GM23338 (cell line): ENCODE measurements at regions not wholly inside any gene's neighbourhood (a gene's known extent, or its start where the extent isn't known, plus 50 kb on each side); places are given as distances from the start of the nearest gene placed in this dataset.

Source experiments
- ATAC-seq: fragments of 200-7000 bp; cut with Tn5 transposase; 3 replicates; pipeline ENCODE4 v1.9.1; 2020
- DNase-seq: peaks from one replicate; pipeline ENCODE4 v3.0.0-alpha.2; 2015; ENCODE audit warnings: low spot score
- H2AFZ ChIP-seq: fragments of 200-600 bp; sonication (generic); 2 replicates; pipeline ENCODE4 v1.8.0; 2016; ENCODE audit warnings: antibody characterized with exemption, mild to moderate bottlenecking, moderate library complexity
- H3F3A ChIP-seq: fragments of 200-600 bp; sonication (generic); replicated peaks from 2 replicates; pipeline ENCODE4 v1.8.0; 2017; ENCODE audit warnings: antibody characterized with exemption, mixed run types, low read depth
- H3K27ac ChIP-seq: fragments of 200-600 bp; sonication (generic); 2 replicates; pipeline ENCODE4 v1.6.1; 2016; ENCODE audit warnings: low read depth
- H3K27me3 ChIP-seq: fragments of 200-600 bp; sonication (generic); 2 replicates; pipeline ENCODE4 v1.8.0; 2016; ENCODE audit warnings: mild to moderate bottlenecking, mixed run types, moderate library complexity; ENCODE audit not compliant: insufficient read depth
- H3K36me3 ChIP-seq: fragments of 200-600 bp; sonication (generic); 2 replicates; pipeline ENCODE4 v1.8.0; 2016; ENCODE audit warnings: mild to moderate bottlenecking; ENCODE audit not compliant: insufficient read depth
- H3K4me1 ChIP-seq: fragments of 200-600 bp; sonication (generic); 2 replicates; pipeline ENCODE4 v1.8.0; 2016; ENCODE audit warnings: mild to moderate bottlenecking, moderate library complexity; ENCODE audit not compliant: insufficient read depth
- H3K4me2 ChIP-seq: fragments of 200-600 bp; sonication (generic); 2 replicates; pipeline ENCODE4 v1.7.1; 2017; ENCODE audit warnings: mixed run types
- H3K4me3 ChIP-seq: fragments of 200-600 bp; sonication (generic); 2 replicates; pipeline ENCODE4 v1.6.1; 2016; ENCODE audit warnings: mixed run types
- H3K79me2 ChIP-seq: fragments of 200-600 bp; sonication (generic); replicated peaks from 2 replicates; pipeline ENCODE4 v1.8.0; 2017; ENCODE audit warnings: mild to moderate bottlenecking; ENCODE audit not compliant: insufficient read depth
- H3K9me2 ChIP-seq: fragments of 200-600 bp; sonication (generic); 2 replicates; pipeline ENCODE4 v1.8.0; 2017; ENCODE audit not compliant: insufficient read depth
- H4K20me1 ChIP-seq: fragments of 200-600 bp; sonication (generic); replicated peaks from 2 replicates; pipeline ENCODE4 v1.8.0; 2017; ENCODE audit warnings: mild to moderate bottlenecking; ENCODE audit not compliant: insufficient read depth
- H3K27ac Mint-ChIP-seq: 2 replicates; pipeline ENCODE4 v1.8.0; 2020; ENCODE audit warnings: inconsistent platforms, mild to moderate bottlenecking, moderate library complexity, mixed read lengths
- H3K27me3 Mint-ChIP-seq: 3 replicates; pipeline ENCODE4 v1.8.0; 2022; ENCODE audit warnings: low read depth, mild to moderate bottlenecking, moderate library complexity, mixed read lengths, inconsistent platforms; ENCODE audit not compliant: insufficient read depth, poor library complexity
- H3K36me3 Mint-ChIP-seq: 3 replicates; pipeline ENCODE4 v1.8.0; 2021; ENCODE audit warnings: low read depth, mild to moderate bottlenecking, inconsistent platforms, moderate library complexity, mixed read lengths
- H3K4me1 Mint-ChIP-seq: 3 replicates; pipeline ENCODE4 v1.8.0; 2020; ENCODE audit warnings: mild to moderate bottlenecking, inconsistent platforms, mixed read lengths
- H3K4me3 Mint-ChIP-seq: 3 replicates; pipeline ENCODE4 v1.8.0; 2021; ENCODE audit warnings: moderate library complexity, mild to moderate bottlenecking, inconsistent platforms, mixed read lengths
- H3K9me3 Mint-ChIP-seq: 3 replicates; pipeline ENCODE4 v1.8.0; 2020; ENCODE audit warnings: moderate library complexity, mild to moderate bottlenecking, inconsistent platforms, mixed read lengths
- CREB1 ChIP-seq: fragments of 250-450 bp; sonication (Bioruptor Pico); IDR thresholded peaks from 2 replicates; pipeline ENCODE4 v1.5.0; 2020; ENCODE audit warnings: low read depth, mild to moderate bottlenecking, moderate library complexity
- EZH2 ChIP-seq: fragments of 200-600 bp; sonication (generic); IDR thresholded peaks from one replicate; pipeline ENCODE4 v1.8.0; 2017; ENCODE audit warnings: antibody characterized with exemption, mild to moderate bottlenecking, low read depth; ENCODE audit not compliant: unreplicated experiment
- EZH2phosphoT487 ChIP-seq: fragments of 200-600 bp; sonication (generic); IDR thresholded peaks from one replicate; pipeline ENCODE4 v1.8.1; 2018; ENCODE audit warnings: antibody characterized with exemption; ENCODE audit not compliant: unreplicated experiment
- JUNB ChIP-seq: IDR thresholded peaks from one replicate; pipeline ENCODE4 v1.6.1; 2016; ENCODE audit warnings: antibody characterized with exemption; ENCODE audit not compliant: unreplicated experiment
- NANOG ChIP-seq: IDR thresholded peaks from 2 replicates; pipeline ENCODE4 v1.6.1; 2016; ENCODE audit warnings: antibody characterized with exemption, borderline replicate concordance
- POLR2AphosphoS5 ChIP-seq: IDR thresholded peaks from 2 replicates; pipeline ENCODE4 v1.6.1; 2016; ENCODE audit warnings: antibody characterized with exemption, low read depth
- STAT1 ChIP-seq: IDR thresholded peaks from one replicate; pipeline ENCODE4 v1.6.1; 2016; ENCODE audit warnings: antibody characterized with exemption; ENCODE audit not compliant: unreplicated experiment
- ZNF114 ChIP-seq: fragments of 250-450 bp; sonication (Bioruptor Pico); IDR thresholded peaks from 2 replicates; pipeline ENCODE4 v1.5.0; 2020; ENCODE audit warnings: mild to moderate bottlenecking, moderate library complexity
- ZNF331 ChIP-seq: fragments of 250-450 bp; sonication (Bioruptor Pico); IDR thresholded peaks from 2 replicates; pipeline ENCODE4 v1.5.0; 2020; ENCODE audit warnings: low read depth, mild to moderate bottlenecking, moderate library complexity
- TF ChIP-seq, protein P1 (sequence below): IDR thresholded peaks from one replicate; pipeline ENCODE4 v1.6.1; 2018; ENCODE audit warnings: antibody characterized with exemption; ENCODE audit not compliant: unreplicated experiment
- TF ChIP-seq, protein P2 (sequence below): fragments of 250-450 bp; sonication (Bioruptor Pico); IDR thresholded peaks from 2 replicates; pipeline ENCODE4 v1.5.0; 2020; ENCODE audit warnings: mild to moderate bottlenecking, moderate library complexity
- TF ChIP-seq, protein P3 (sequence below): IDR thresholded peaks from 2 replicates; pipeline ENCODE4 v1.6.1; 2016; ENCODE audit warnings: antibody characterized with exemption

DNA sequence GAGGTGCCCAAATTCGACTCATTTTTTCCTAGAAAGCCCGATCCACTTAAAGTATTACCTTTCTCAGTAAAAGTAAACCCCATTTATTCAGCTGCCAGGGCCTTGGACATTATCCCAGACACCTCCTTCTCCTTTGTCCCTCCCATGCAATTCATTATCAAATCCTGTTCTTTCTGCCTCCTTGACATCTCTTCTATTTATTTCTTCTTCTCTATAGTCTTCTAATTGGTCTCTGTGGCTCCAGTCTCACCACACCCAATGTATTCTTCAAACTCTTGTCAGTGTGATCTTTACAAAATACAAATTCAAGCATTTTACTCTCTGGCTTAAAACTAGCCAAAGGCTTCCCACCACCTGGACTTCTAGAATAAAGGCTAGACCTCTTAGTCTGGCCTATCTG, 120.3 kb downstream of the IL20RB start:
- Mint-ChIP-seq H3K27me3 (peaks cover 2% of the 10 kb centered on the region), H3K36me3 (no peaks in the 10 kb centered on the region), H3K27ac (no peak overlapping the region), H3K4me3 (no peak overlapping the region), H3K4me1 (peaks cover 6% of the 10 kb centered on the region; the same call in 1 of the 3 replicates), H3K9me3 (no peaks in the 10 kb centered on the region; the same call in 1 of the 3 replicates)
- H3F3A ChIP-seq = no peaks in the 10 kb centered on the region
- no peaks in the 10 kb centered on the region for H3K36me3 ChIP-seq
- no peak overlapping the region for H3K4me2 ChIP-seq
- TF ChIP-seq CREB1 (CRISPR knock-in tag) = no peak
- no peak for TF ChIP-seq ZNF331 (CRISPR knock-in tag)
- no peak for TF ChIP-seq ZNF114
- TF ChIP-seq, protein P1, sequence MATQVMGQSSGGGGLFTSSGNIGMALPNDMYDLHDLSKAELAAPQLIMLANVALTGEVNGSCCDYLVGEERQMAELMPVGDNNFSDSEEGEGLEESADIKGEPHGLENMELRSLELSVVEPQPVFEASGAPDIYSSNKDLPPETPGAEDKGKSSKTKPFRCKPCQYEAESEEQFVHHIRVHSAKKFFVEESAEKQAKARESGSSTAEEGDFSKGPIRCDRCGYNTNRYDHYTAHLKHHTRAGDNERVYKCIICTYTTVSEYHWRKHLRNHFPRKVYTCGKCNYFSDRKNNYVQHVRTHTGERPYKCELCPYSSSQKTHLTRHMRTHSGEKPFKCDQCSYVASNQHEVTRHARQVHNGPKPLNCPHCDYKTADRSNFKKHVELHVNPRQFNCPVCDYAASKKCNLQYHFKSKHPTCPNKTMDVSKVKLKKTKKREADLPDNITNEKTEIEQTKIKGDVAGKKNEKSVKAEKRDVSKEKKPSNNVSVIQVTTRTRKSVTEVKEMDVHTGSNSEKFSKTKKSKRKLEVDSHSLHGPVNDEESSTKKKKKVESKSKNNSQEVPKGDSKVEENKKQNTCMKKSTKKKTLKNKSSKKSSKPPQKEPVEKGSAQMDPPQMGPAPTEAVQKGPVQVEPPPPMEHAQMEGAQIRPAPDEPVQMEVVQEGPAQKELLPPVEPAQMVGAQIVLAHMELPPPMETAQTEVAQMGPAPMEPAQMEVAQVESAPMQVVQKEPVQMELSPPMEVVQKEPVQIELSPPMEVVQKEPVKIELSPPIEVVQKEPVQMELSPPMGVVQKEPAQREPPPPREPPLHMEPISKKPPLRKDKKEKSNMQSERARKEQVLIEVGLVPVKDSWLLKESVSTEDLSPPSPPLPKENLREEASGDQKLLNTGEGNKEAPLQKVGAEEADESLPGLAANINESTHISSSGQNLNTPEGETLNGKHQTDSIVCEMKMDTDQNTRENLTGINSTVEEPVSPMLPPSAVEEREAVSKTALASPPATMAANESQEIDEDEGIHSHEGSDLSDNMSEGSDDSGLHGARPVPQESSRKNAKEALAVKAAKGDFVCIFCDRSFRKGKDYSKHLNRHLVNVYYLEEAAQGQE = no peak
- H3K9me2 ChIP-seq = peaks cover 6% of the 10 kb centered on the region; the same call in 1 of the 2 replicates
- DNase-seq (no peak), ATAC-seq (no peak)
- H3K4me1 ChIP-seq = no peaks in the 10 kb centered on the region
- no peaks in the 10 kb centered on the region for H3K79me2 ChIP-seq
- no peak overlapping the region for H3K4me3 ChIP-seq
- H3K27me3 ChIP-seq = no peaks in the 10 kb centered on the region
- H4K20me1 ChIP-seq = no peaks in the 10 kb centered on the region
- H3K27ac ChIP-seq = no peak overlapping the region
- no peak overlapping the region for H2AFZ ChIP-seq

DNA sequence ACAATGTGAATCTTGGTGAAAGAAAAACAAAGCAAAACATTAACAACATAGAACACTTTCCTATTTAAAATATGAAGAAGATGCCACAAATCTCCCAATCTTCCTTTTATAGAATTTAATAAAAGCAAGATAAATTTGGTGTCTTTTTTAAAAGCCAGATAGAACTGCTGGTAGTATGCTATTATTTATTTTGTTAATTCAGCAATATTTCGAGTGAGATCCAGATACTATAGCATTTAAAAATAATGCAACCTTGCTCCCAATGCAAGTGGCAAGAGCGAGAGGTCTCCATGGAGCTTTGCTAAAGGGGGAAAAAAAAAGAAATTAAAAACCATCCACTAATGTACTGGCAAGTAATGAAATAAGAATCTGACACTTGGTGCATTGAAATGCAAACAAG, 121.8 kb downstream of the IL20RB start:
- no peak overlapping the region for H3K27ac ChIP-seq
- no peaks in the 10 kb centered on the region; the same call in 2 of the 3 replicates for H3K9me3 Mint-ChIP-seq
- no peak overlapping the region for H3K4me3 Mint-ChIP-seq
- no peaks in the 10 kb centered on the region for H3F3A ChIP-seq
- peaks cover 6% of the 10 kb centered on the region; the same call in 1 of the 3 replicates for H3K4me1 Mint-ChIP-seq
- no peak overlapping the region for H3K4me3 ChIP-seq
- no peak overlapping the region for H3K4me2 ChIP-seq
- H2AFZ ChIP-seq = no peak overlapping the region
- H3K36me3 Mint-ChIP-seq = no peaks in the 10 kb centered on the region
- no peaks in the 10 kb centered on the region for H3K36me3 ChIP-seq
- ATAC-seq (no peak), DNase-seq (no peak)
- no peaks in the 10 kb centered on the region for H3K27me3 ChIP-seq
- no peak overlapping the region for H3K27ac Mint-ChIP-seq
- H3K4me1 ChIP-seq = no peaks in the 10 kb centered on the region
- H3K27me3 Mint-ChIP-seq = peaks cover 2% of the 10 kb centered on the region
- H3K79me2 ChIP-seq = no peaks in the 10 kb centered on the region
- H4K20me1 ChIP-seq = no peaks in the 10 kb centered on the region
- 0 out of 2 replicates have a peak, but pooled peaks cover 6% of the 10 kb centered on the region for H3K9me2 ChIP-seq
- TF ChIP-seq NANOG (no peak), EZH2 (no peak), ZNF331 (CRISPR knock-in tag) (no peak), JUNB (no peak), EZH2phosphoT487 (no peak), CREB1 (CRISPR knock-in tag) (no peak), ZNF114 (no peak), POLR2AphosphoS5 (no peak), STAT1 (no peak)
- TF ChIP-seq, protein P2, sequence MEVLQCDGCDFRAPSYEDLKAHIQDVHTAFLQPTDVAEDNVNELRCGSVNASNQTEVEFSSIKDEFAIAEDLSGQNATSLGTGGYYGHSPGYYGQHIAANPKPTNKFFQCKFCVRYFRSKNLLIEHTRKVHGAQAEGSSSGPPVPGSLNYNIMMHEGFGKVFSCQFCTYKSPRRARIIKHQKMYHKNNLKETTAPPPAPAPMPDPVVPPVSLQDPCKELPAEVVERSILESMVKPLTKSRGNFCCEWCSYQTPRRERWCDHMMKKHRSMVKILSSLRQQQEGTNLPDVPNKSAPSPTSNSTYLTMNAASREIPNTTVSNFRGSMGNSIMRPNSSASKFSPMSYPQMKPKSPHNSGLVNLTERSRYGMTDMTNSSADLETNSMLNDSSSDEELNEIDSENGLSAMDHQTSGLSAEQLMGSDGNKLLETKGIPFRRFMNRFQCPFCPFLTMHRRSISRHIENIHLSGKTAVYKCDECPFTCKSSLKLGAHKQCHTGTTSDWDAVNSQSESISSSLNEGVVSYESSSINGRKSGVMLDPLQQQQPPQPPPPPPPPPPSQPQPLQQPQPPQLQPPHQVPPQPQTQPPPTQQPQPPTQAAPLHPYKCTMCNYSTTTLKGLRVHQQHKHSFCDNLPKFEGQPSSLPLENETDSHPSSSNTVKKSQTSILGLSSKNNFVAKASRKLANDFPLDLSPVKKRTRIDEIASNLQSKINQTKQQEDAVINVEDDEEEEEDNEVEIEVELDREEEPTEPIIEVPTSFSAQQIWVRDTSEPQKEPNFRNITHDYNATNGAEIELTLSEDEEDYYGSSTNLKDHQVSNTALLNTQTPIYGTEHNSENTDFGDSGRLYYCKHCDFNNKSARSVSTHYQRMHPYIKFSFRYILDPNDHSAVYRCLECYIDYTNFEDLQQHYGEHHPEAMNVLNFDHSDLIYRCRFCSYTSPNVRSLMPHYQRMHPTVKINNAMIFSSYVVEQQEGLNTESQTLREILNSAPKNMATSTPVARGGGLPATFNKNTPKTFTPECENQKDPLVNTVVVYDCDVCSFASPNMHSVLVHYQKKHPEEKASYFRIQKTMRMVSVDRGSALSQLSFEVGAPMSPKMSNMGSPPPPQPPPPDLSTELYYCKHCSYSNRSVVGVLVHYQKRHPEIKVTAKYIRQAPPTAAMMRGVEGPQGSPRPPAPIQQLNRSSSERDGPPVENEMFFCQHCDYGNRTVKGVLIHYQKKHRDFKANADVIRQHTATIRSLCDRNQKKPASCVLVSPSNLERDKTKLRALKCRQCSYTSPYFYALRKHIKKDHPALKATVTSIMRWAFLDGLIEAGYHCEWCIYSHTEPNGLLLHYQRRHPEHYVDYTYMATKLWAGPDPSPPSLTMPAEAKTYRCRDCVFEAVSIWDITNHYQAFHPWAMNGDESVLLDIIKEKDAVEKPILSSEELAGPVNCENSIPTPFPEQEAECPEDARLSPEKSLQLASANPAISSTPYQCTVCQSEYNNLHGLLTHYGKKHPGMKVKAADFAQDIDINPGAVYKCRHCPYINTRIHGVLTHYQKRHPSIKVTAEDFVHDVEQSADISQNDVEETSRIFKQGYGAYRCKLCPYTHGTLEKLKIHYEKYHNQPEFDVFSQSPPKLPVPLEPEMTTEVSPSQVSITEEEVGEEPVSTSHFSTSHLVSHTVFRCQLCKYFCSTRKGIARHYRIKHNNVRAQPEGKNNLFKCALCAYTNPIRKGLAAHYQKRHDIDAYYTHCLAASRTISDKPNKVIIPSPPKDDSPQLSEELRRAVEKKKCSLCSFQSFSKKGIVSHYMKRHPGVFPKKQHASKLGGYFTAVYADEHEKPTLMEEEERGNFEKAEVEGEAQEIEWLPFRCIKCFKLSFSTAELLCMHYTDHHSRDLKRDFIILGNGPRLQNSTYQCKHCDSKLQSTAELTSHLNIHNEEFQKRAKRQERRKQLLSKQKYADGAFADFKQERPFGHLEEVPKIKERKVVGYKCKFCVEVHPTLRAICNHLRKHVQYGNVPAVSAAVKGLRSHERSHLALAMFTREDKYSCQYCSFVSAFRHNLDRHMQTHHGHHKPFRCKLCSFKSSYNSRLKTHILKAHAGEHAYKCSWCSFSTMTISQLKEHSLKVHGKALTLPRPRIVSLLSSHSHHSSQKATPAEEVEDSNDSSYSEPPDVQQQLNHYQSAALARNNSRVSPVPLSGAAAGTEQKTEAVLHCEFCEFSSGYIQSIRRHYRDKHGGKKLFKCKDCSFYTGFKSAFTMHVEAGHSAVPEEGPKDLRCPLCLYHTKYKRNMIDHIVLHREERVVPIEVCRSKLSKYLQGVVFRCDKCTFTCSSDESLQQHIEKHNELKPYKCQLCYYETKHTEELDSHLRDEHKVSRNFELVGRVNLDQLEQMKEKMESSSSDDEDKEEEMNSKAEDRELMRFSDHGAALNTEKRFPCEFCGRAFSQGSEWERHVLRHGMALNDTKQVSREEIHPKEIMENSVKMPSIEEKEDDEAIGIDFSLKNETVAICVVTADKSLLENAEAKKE (CRISPR knock-in tag) = no peak
- TF ChIP-seq, protein P3, sequence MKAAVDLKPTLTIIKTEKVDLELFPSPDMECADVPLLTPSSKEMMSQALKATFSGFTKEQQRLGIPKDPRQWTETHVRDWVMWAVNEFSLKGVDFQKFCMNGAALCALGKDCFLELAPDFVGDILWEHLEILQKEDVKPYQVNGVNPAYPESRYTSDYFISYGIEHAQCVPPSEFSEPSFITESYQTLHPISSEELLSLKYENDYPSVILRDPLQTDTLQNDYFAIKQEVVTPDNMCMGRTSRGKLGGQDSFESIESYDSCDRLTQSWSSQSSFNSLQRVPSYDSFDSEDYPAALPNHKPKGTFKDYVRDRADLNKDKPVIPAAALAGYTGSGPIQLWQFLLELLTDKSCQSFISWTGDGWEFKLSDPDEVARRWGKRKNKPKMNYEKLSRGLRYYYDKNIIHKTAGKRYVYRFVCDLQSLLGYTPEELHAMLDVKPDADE = no peak
